IMR-90 (cell line): ENCODE measurements at regions not wholly inside any gene's neighbourhood (a gene's known extent, or its start where the extent isn't known, plus 50 kb on each side); places are given as distances from the start of the nearest gene placed in this dataset.

Source experiments
- ATAC-seq: fragments of 200-7000 bp; cut with Tn5 transposase; 2 replicates; pipeline ENCODE4 v1.9.1; 2020; ENCODE audit warnings: low read depth, mild to moderate bottlenecking, moderate library complexity
- BruUV-seq: library from RNA; stranded (reverse); fragments of 400-500 nt; replicated peaks from 2 replicates; lab custom pipeline; 2021; lab: Mats Ljungman, UMichigan
- CTCF ChIA-PET: fragments of 300-600 bp; formaldehyde crosslinking; extraction: SDS; loops from one replicate; lab custom pipeline; 2021; ENCODE audit warnings: antibody characterized with exemption; lab: Yijun Ruan, JAX
- POLR2A ChIA-PET: fragments of 300-600 bp; sonication (Branson Sonifier 250); formaldehyde crosslinking; loops from one replicate; lab custom pipeline; 2022; ENCODE audit warnings: antibody characterized with exemption; ENCODE audit not compliant: unreplicated experiment; lab: Charles Lee
- DNase-seq: peaks from one replicate; pipeline ENCODE4 v3.0.0; 2013
- H2AFZ ChIP-seq: replicated peaks from 2 replicates; pipeline ENCODE3; 2013; ENCODE audit warnings: low read length, mild to moderate bottlenecking; ENCODE audit not compliant: poor library complexity
- H2AK5ac ChIP-seq: 2 replicates; pipeline ENCODE4 v1.6.1; 2013; ENCODE audit warnings: low read depth, low read length, inconsistent platforms
- H2AK9ac ChIP-seq: replicated peaks from 2 replicates; pipeline ENCODE3; 2013; ENCODE audit warnings: mild to moderate bottlenecking, low read depth, low read length, moderate library complexity; ENCODE audit not compliant: poor library complexity
- H2BK120ac ChIP-seq: 2 replicates; pipeline ENCODE4 v1.6.1; 2013; ENCODE audit warnings: low read depth, low read length, inconsistent platforms
- H2BK15ac ChIP-seq: 3 replicates; pipeline ENCODE4 v1.6.1; 2013; ENCODE audit warnings: low read depth, low read length, inconsistent platforms
- H2BK20ac ChIP-seq: 2 replicates; pipeline ENCODE4 v1.6.1; 2013; ENCODE audit warnings: low read depth, mild to moderate bottlenecking, inconsistent platforms, low read length, moderate library complexity
- H2BK5ac ChIP-seq: 2 replicates; pipeline ENCODE4 v1.6.1; 2013; ENCODE audit warnings: mild to moderate bottlenecking, low read depth, low read length, inconsistent platforms; ENCODE audit not compliant: poor library complexity, severe bottlenecking
- H3K14ac ChIP-seq: replicated peaks from 2 replicates; pipeline ENCODE4 v1.6.1; 2013; ENCODE audit warnings: low read depth, low read length, inconsistent platforms
- H3K18ac ChIP-seq: 2 replicates; pipeline ENCODE4 v1.6.1; 2013; ENCODE audit warnings: low read depth, low read length, control low read depth
- H3K23ac ChIP-seq: 2 replicates; pipeline ENCODE4 v1.6.1; 2013; ENCODE audit warnings: low read depth, low read length, inconsistent platforms
- H3K27ac ChIP-seq: 2 replicates; pipeline ENCODE4 v1.5.1; 2013; ENCODE audit warnings: mild to moderate bottlenecking, control low read depth, low read length; ENCODE audit not compliant: insufficient read depth
- H3K27me3 ChIP-seq: 2 replicates; pipeline ENCODE4 v1.6.1; 2013; ENCODE audit warnings: low read length; ENCODE audit not compliant: control insufficient read depth, insufficient read depth
- H3K36me3 ChIP-seq: 2 replicates; pipeline ENCODE4 v1.6.1; 2013; ENCODE audit warnings: low read length, mixed read lengths; ENCODE audit not compliant: control insufficient read depth, insufficient read depth
- H3K4ac ChIP-seq: 2 replicates; pipeline ENCODE4 v1.6.1; 2013; ENCODE audit warnings: low read depth, low read length, inconsistent platforms
- H3K4me1 ChIP-seq: 2 replicates; pipeline ENCODE4 v1.6.1; 2013; ENCODE audit warnings: low read length, mixed read lengths; ENCODE audit not compliant: control insufficient read depth, insufficient read depth
- H3K4me2 ChIP-seq: 2 replicates; pipeline ENCODE4 v1.6.1; 2013; ENCODE audit warnings: low read depth, mild to moderate bottlenecking, control low read depth, low read length, moderate library complexity
- H3K4me3 ChIP-seq: 2 replicates; pipeline ENCODE4 v1.5.1; 2013; ENCODE audit warnings: low read depth, mild to moderate bottlenecking, control low read depth, low read length, moderate library complexity; ENCODE audit not compliant: insufficient read depth
- H3K56ac ChIP-seq: 2 replicates; pipeline ENCODE4 v1.6.1; 2013; ENCODE audit warnings: low read length, inconsistent platforms; ENCODE audit not compliant: insufficient read depth; ENCODE audit errors: extremely low read depth
- H3K79me1 ChIP-seq, 2 experiments: 2 replicates each; pipeline ENCODE4 v1.6.1; 2013; ENCODE audit warnings: low read length in 2 of 2, inconsistent platforms in 1 of 2, low read depth in 1 of 2
- H3K9ac ChIP-seq: 2 replicates; pipeline ENCODE4 v1.6.1; 2013; ENCODE audit warnings: low read depth, low read length, control low read depth
- H3K9me1 ChIP-seq: 2 replicates; pipeline ENCODE4 v1.6.1; 2013; ENCODE audit warnings: low read length, inconsistent platforms; ENCODE audit not compliant: insufficient read depth
- H3K9me3 ChIP-seq: 2 replicates; pipeline ENCODE4 v1.6.1; 2013; ENCODE audit warnings: low read length; ENCODE audit not compliant: control insufficient read depth, insufficient read depth
- H4K20me1 ChIP-seq: 2 replicates; pipeline ENCODE4 v1.6.1; 2013; ENCODE audit warnings: low read length, inconsistent platforms; ENCODE audit not compliant: insufficient read depth
- H4K5ac ChIP-seq: 2 replicates; pipeline ENCODE4 v1.6.1; 2013; ENCODE audit warnings: mild to moderate bottlenecking, low read depth, low read length, control low read depth
- H4K8ac ChIP-seq, 2 experiments: 2 replicates each; pipeline ENCODE4 v1.6.1; 2013; ENCODE audit warnings: low read depth in 2 of 2, low read length in 2 of 2, control low read depth in 1 of 2, inconsistent platforms in 1 of 2
- H4K91ac ChIP-seq: 2 replicates; pipeline ENCODE4 v1.6.1; 2013; ENCODE audit warnings: low read depth, low read length, inconsistent platforms; ENCODE audit not compliant: insufficient read depth
- BHLHE40 ChIP-seq: fragments of 150-350 bp; IDR thresholded peaks from 2 replicates; pipeline ENCODE4 v1.6.1; 2016; ENCODE audit warnings: mild to moderate bottlenecking, low read depth, low read length
- CEBPB ChIP-seq: IDR thresholded peaks from 2 replicates; pipeline ENCODE4 v1.6.1; 2012; ENCODE audit warnings: low read depth, low read length, improper control_type of control experiment
- CHD1 ChIP-seq: IDR thresholded peaks from 2 replicates; pipeline ENCODE4 v1.6.1; 2012; ENCODE audit warnings: low read depth, low read length, improper control_type of control experiment
- CTCF ChIP-seq: conservative IDR thresholded peaks from 2 replicates; pipeline ENCODE4 v1.5.1; 2012; ENCODE audit warnings: mild to moderate bottlenecking, low read depth, low read length, improper control_type of control experiment
- ELK1 ChIP-seq: fragments of 150-350 bp; IDR thresholded peaks from 2 replicates; pipeline ENCODE4 v1.6.1; 2016; ENCODE audit warnings: low read depth, mild to moderate bottlenecking, low read length, moderate library complexity, borderline replicate concordance
- FOS ChIP-seq: fragments of 150-350 bp; IDR thresholded peaks from 2 replicates; pipeline ENCODE4 v1.6.1; 2016; ENCODE audit warnings: low read depth, low read length
- MAFK ChIP-seq: IDR thresholded peaks from 2 replicates; pipeline ENCODE4 v1.6.1; 2012; ENCODE audit warnings: low read depth, low read length, improper control_type of control experiment
- MXI1 ChIP-seq: IDR thresholded peaks from 2 replicates; pipeline ENCODE4 v1.6.1; 2012; ENCODE audit warnings: low read depth, mild to moderate bottlenecking, low read length, moderate library complexity, borderline replicate concordance
- NFE2L2 ChIP-seq: fragments of 150-350 bp; IDR thresholded peaks from 2 replicates; pipeline ENCODE4 v1.6.1; 2016; ENCODE audit warnings: low read depth, mild to moderate bottlenecking, low read length
- POLR2A ChIP-seq: IDR thresholded peaks from 2 replicates; pipeline ENCODE4 v1.6.1; 2012; ENCODE audit warnings: mild to moderate bottlenecking, low read depth, low read length
- RAD21 ChIP-seq: IDR thresholded peaks from 2 replicates; pipeline ENCODE4 v1.6.1; 2012; ENCODE audit warnings: low read length, improper control_type of control experiment
- RCOR1 ChIP-seq: IDR thresholded peaks from 2 replicates; pipeline ENCODE4 v1.6.1; 2012; ENCODE audit warnings: mild to moderate bottlenecking, low read length, improper control_type of control experiment; ENCODE audit not compliant: insufficient replicate concordance
- RFX5 ChIP-seq: IDR thresholded peaks from 2 replicates; pipeline ENCODE4 v1.8.0; 2012; ENCODE audit warnings: low read depth, mild to moderate bottlenecking, low read length, moderate library complexity
- SMC3 ChIP-seq: fragments of 150-350 bp; IDR thresholded peaks from 2 replicates; pipeline ENCODE4 v1.6.1; 2016; ENCODE audit warnings: low read depth, mild to moderate bottlenecking, antibody characterized with exemption, low read length, moderate library complexity
- USF2 ChIP-seq: fragments of 150-350 bp; IDR thresholded peaks from 2 replicates; pipeline ENCODE4 v1.6.1; 2017; ENCODE audit warnings: mild to moderate bottlenecking, antibody characterized with exemption, low read length, low read depth
- WGBS, 2 experiments: methylation state at CpG; one replicate each; pipeline versions ENCODE4 v1.1.5 to v1.1.7; 2013; ENCODE audit warnings: missing lambda C conversion rate in 2 of 2; ENCODE audit not compliant: insufficient read length in 1 of 2; ENCODE audit errors: extremely low coverage in 2 of 2; 5-methylcytosine and 5-hydroxymethylcytosine counted together
- dilution Hi-C: fragments of 300-500 bp; cut with HindIII; formaldehyde crosslinking; loops from one replicate; pipeline ENCODE4 v1.14.3; 2018; ENCODE audit warnings: low sequenced_read_pairs; ENCODE audit not compliant: unreplicated experiment
- in situ Hi-C: fragments of 300-500 bp; cut with MboI; formaldehyde crosslinking; loops from 3 replicates; pipeline ENCODE4 v1.14.3; 2019; ENCODE audit warnings: low sequenced_read_pairs, inconsistent platforms, mixed read lengths
- intact Hi-C: fragments of 100-400 bp; cut with micrococcal nuclease; formaldehyde crosslinking; loops from 2 replicates; pipeline ENCODE4 v1.10.0; 2022

- no peaks in the 10 kb centered on the region for H3K9me3 ChIP-seq
- H2AFZ ChIP-seq, result no peak overlapping the region
- H3K27ac ChIP-seq, result no peak overlapping the region
- peak overlapping the region; percentile 81; the same call in 1 of the 2 replicates for H3K14ac ChIP-seq
- H3K4ac ChIP-seq, result no peak overlapping the region
- ATAC-seq (no peak), DNase-seq (peak; percentile 11)
- no peak overlapping the region; the same call in 2 of the 3 replicates for H2BK15ac ChIP-seq
- H2BK5ac ChIP-seq, result peak overlapping the region; percentile 2
- POLR2A ChIA-PET, result no interaction called here
- peaks cover 3% of the 10 kb centered on the region; the same call in 1 of the 2 replicates for H3K9me1 ChIP-seq
- H2BK20ac ChIP-seq, result peak overlapping the region; percentile 54; the same call in 1 of the 2 replicates
- H3K36me3 ChIP-seq, result no peaks in the 10 kb centered on the region
- in situ Hi-C loops (no loop called here), dilution Hi-C loops (no loop called here), intact Hi-C loops (loop anchor here (5.0 kb wide), 1 partner anchor 218 kb away; no protein-coding TSS in a partner anchor)
- WGBS, 2 experiments, result no CpG with 5 or more reads among the region's 3 CpGs
- no peak overlapping the region for H3K56ac ChIP-seq
- H4K91ac ChIP-seq, result no peak overlapping the region; the same call in 1 of the 2 replicates
- H4K20me1 ChIP-seq, result no peaks in the 10 kb centered on the region; the same call in 1 of the 2 replicates
- H3K23ac ChIP-seq, result 0 out of 2 replicates have a peak overlapping the region, but pooled peaks have one; percentile 1
- peak overlapping the region; percentile 21; the same call in 1 of the 2 replicates for H3K18ac ChIP-seq
- H2AK5ac ChIP-seq, result peak overlapping the region; percentile 77; the same call in 1 of the 2 replicates
- peaks cover 19% of the 10 kb centered on the region for H3K4me1 ChIP-seq
- H3K27me3 ChIP-seq, result no peaks in the 10 kb centered on the region
- H2AK9ac ChIP-seq, result no peak overlapping the region
- BruUV-seq, result no TSS peak
- peak overlapping the region; percentile 45; the same call in 1 of the 2 replicates for H4K5ac ChIP-seq
- H3K79me1 ChIP-seq, result 0 out of 4 replicates have a peak, but pooled peaks cover 0 to 3% of the 10 kb centered on the region in 2 experiments
- H3K4me3 ChIP-seq, result no peak overlapping the region
- CTCF ChIA-PET, result no interaction called here
- peak overlapping the region; percentile 45 for H2BK120ac ChIP-seq
- no peak overlapping the region for H4K8ac ChIP-seq
- no peak overlapping the region for H3K4me2 ChIP-seq
- no peak overlapping the region for H3K9ac ChIP-seq
- TF ChIP-seq BHLHE40 (no peak), ELK1 (no peak), RAD21 (no peak), NFE2L2 (no peak), CTCF (no peak), MAFK (no peak), USF2 (no peak), RCOR1 (no peak), CHD1 (no peak), SMC3 (no peak), CEBPB (no peak), MXI1 (no peak), FOS (no peak), RFX5 (no peak), POLR2A (no peak)
Measured at GRCh38 chr3:102085431-102086176, 236.3 kb downstream of the NFKBIZ start.
